ENCODE measurements at regions not wholly inside any gene's neighbourhood (a gene's known extent, or its start where the extent isn't known, plus 50 kb on each side); places are given as distances from the start of the nearest gene placed in this dataset.

GRCh38 chrX:57737881-57738280, 57.8 kb upstream of the NLRP2B start:
- DNase-seq: no peak
- ATAC-seq: no peak
- Histone ChIP-seq H3K27ac (no peak overlapping the region), H3K4me3 (no peak overlapping the region), H3K27me3 (ENCODE audit: insufficient read depth in 3 of 3, low read length in 2 of 3) (no peaks in the 10 kb centered on the region), H3K36me3 (ENCODE audit: insufficient read depth in 1 of 2, low read depth in 1 of 2) (no peaks in the 10 kb centered on the region), H3K4me1 (no peaks in the 10 kb centered on the region), H3K9me3 (no peaks in the 10 kb centered on the region)
- TF ChIP-seq CTCF (IDR thresholded peaks at IDR 0.05): no peak
- intact Hi-C loops (cut with DNase I): no loop called here

Measured in psoas muscle (tissue), 6 donors.